ENCODE measurements at regions not wholly inside any gene's neighbourhood (a gene's known extent, or its start where the extent isn't known, plus 50 kb on each side); places are given as distances from the start of the nearest gene placed in this dataset.

- TF ChIP-seq NBN (IDR thresholded peaks at IDR 0.05) (no peak), YBX1 (IDR thresholded peaks at IDR 0.05) (no peak), POLR2AphosphoS5 (IDR thresholded peaks at IDR 0.05; ENCODE audit: low read length) (no peak), LARP7 (IDR thresholded peaks at IDR 0.05) (no peak), CTCF (IDR thresholded peaks at IDR 0.05 in 2 of 3, conservative IDR thresholded peaks at IDR 0.05 in 1 of 3; ENCODE audit: control insufficient read depth in 2 of 3, extremely low read depth in 1 of 3, insufficient read depth in 1 of 3, low read depth in 3 of 3, low read length in 3 of 3) (no peak), EP300 (IDR thresholded peaks at IDR 0.05; ENCODE audit: borderline replicate concordance in 1 of 2, control insufficient read depth in 1 of 2, low read depth in 2 of 2, low read length in 2 of 2) (no peak), JUND (IDR thresholded peaks at IDR 0.05; ENCODE audit: low read depth, low read length) (no peak), ETV6 (conservative IDR thresholded peaks at IDR 0.05 in 1 of 2, IDR thresholded peaks at IDR 0.05 in 1 of 2; ENCODE audit: borderline replicate concordance in 1 of 2, low read depth in 1 of 2) (no peak), POLR2A (IDR thresholded peaks at IDR 0.05; ENCODE audit: low read depth, low read length) (no peak), MAX (IDR thresholded peaks at IDR 0.05; ENCODE audit: low read depth, low read length) (no peak)
Measured at GRCh38 chr12:77256956-77257355, 191.6 kb upstream of the E2F7 start.

Measured in GM12878 (cell line).